H9 (cell line): ENCODE measurements at regions not wholly inside any gene's neighbourhood (a gene's known extent, or its start where the extent isn't known, plus 50 kb on each side); places are given as distances from the start of the nearest gene placed in this dataset.

Experiments used
- DNase-seq: peaks from one replicate; pipeline ENCODE4 v3.0.0-alpha.2; 2017
- H2AFZ ChIP-seq: one replicate; pipeline ENCODE4 v1.6.1; 2013; ENCODE audit warnings: mild to moderate bottlenecking, low read length, control low read depth, moderate library complexity
- H2AK5ac ChIP-seq: 2 replicates; pipeline ENCODE4 v1.6.1; 2013; ENCODE audit warnings: low read length, control low read depth, mixed read lengths; ENCODE audit not compliant: insufficient read length
- H2BK120ac ChIP-seq: one replicate; pipeline ENCODE4 v1.6.1; 2013; ENCODE audit warnings: low read depth, mild to moderate bottlenecking, low read length, control low read depth, inconsistent platforms; ENCODE audit not compliant: poor library complexity, severe bottlenecking
- H2BK12ac ChIP-seq: 2 replicates; pipeline ENCODE4 v1.6.1; 2013; ENCODE audit warnings: low read length, control low read depth, mixed read lengths, low read depth; ENCODE audit not compliant: insufficient read length
- H2BK15ac ChIP-seq: 2 replicates; pipeline ENCODE4 v1.6.1; 2013; ENCODE audit warnings: low read depth, low read length, control low read depth
- H2BK20ac ChIP-seq: one replicate; pipeline ENCODE4 v1.6.1; 2013; ENCODE audit warnings: low read depth, mild to moderate bottlenecking, low read length, control low read depth, inconsistent platforms; ENCODE audit not compliant: poor library complexity, severe bottlenecking
- H2BK5ac ChIP-seq: 2 replicates; pipeline ENCODE4 v1.6.1; 2013; ENCODE audit warnings: low read length, control low read depth, mixed read lengths; ENCODE audit not compliant: insufficient read length
- H3K14ac ChIP-seq: 2 replicates; pipeline ENCODE4 v1.6.1; 2013; ENCODE audit warnings: low read length, control low read depth; ENCODE audit not compliant: insufficient read depth
- H3K18ac ChIP-seq: 2 replicates; pipeline ENCODE4 v1.6.1; 2013; ENCODE audit warnings: low read depth, mild to moderate bottlenecking, mixed read lengths, low read length, control low read depth; ENCODE audit not compliant: insufficient read length
- H3K23ac ChIP-seq: 2 replicates; pipeline ENCODE4 v1.6.1; 2013; ENCODE audit warnings: low read length, control low read depth, mixed read lengths, low read depth; ENCODE audit not compliant: insufficient read length
- H3K23me2 ChIP-seq: 2 replicates; pipeline ENCODE4 v1.6.1; 2013; ENCODE audit warnings: low read depth, mild to moderate bottlenecking, mixed read lengths, low read length, control low read depth; ENCODE audit not compliant: insufficient read length, poor library complexity, severe bottlenecking
- H3K27ac ChIP-seq: 2 replicates; pipeline ENCODE4 v1.5.1; 2013; ENCODE audit warnings: low read length, control low read depth, mixed read lengths, low read depth; ENCODE audit not compliant: insufficient read length
- H3K27me3 ChIP-seq: 2 replicates; pipeline ENCODE4 v1.6.1; 2013; ENCODE audit warnings: low read length, control low read depth, inconsistent platforms; ENCODE audit not compliant: insufficient read depth
- H3K4ac ChIP-seq: 2 replicates; pipeline ENCODE4 v1.6.1; 2013; ENCODE audit warnings: low read depth, mild to moderate bottlenecking, control low read depth, inconsistent platforms, low read length, moderate library complexity
- H3K4me1 ChIP-seq: 2 replicates; pipeline ENCODE4 v1.6.1; 2013; ENCODE audit warnings: low read length, control low read depth, inconsistent platforms; ENCODE audit not compliant: insufficient read depth
- H3K4me2 ChIP-seq: 2 replicates; pipeline ENCODE4 v1.6.1; 2013; ENCODE audit warnings: low read length, control low read depth, mixed read lengths; ENCODE audit not compliant: insufficient read length, insufficient read depth
- H3K56ac ChIP-seq: 2 replicates; pipeline ENCODE4 v1.6.1; 2013; ENCODE audit warnings: low read depth, mild to moderate bottlenecking, mixed read lengths, low read length, control low read depth; ENCODE audit not compliant: insufficient read length
- H3K79me1 ChIP-seq: 2 replicates; pipeline ENCODE4 v1.6.1; 2013; ENCODE audit warnings: low read depth, mild to moderate bottlenecking, moderate library complexity, low read length, control low read depth, inconsistent platforms; ENCODE audit not compliant: insufficient read depth, poor library complexity, severe bottlenecking
- H3K79me2 ChIP-seq: 2 replicates; pipeline ENCODE4 v1.6.1; 2013; ENCODE audit warnings: low read length, control low read depth, inconsistent platforms; ENCODE audit not compliant: insufficient read depth
- H3K9ac ChIP-seq: 2 replicates; pipeline ENCODE4 v1.6.1; 2013; ENCODE audit warnings: low read length, control low read depth, mixed read lengths; ENCODE audit not compliant: insufficient read length; ENCODE audit errors: extremely low read depth
- H3K9me3 ChIP-seq: one replicate; pipeline ENCODE4 v1.6.1; 2013; ENCODE audit warnings: low read depth, low read length, inconsistent platforms; ENCODE audit not compliant: control insufficient read depth
- H3T11ph ChIP-seq: one replicate; pipeline ENCODE4 v1.6.1; 2013; ENCODE audit warnings: mild to moderate bottlenecking, low read length, control low read depth, inconsistent platforms
- H4K20me1 ChIP-seq: one replicate; pipeline ENCODE4 v1.6.1; 2013; ENCODE audit not compliant: control insufficient read depth, insufficient read length, insufficient read depth
- H4K5ac ChIP-seq: 2 replicates; pipeline ENCODE4 v1.6.1; 2013; ENCODE audit warnings: low read depth, mild to moderate bottlenecking, mixed read lengths, low read length, control low read depth; ENCODE audit not compliant: insufficient read length
- H4K8ac ChIP-seq: replicated peaks from 2 replicates; pipeline ENCODE4 v1.6.1; 2013; ENCODE audit warnings: low read length, control low read depth, mixed read lengths, low read depth; ENCODE audit not compliant: insufficient read length
- H4K91ac ChIP-seq: 2 replicates; pipeline ENCODE4 v1.6.1; 2013; ENCODE audit warnings: low read depth, mild to moderate bottlenecking, moderate library complexity, mixed read lengths, low read length, control low read depth; ENCODE audit not compliant: insufficient read length
- H3K27ac Mint-ChIP-seq, 3 experiments: 2 replicates in 2 of 3; 3 replicates in 1 of 3; pipeline ENCODE4 v1.8.0; 2020 to 2021; ENCODE audit warnings: mixed read lengths in 3 of 3, mild to moderate bottlenecking in 1 of 3, moderate library complexity in 1 of 3
- H3K27me3 Mint-ChIP-seq: 2 replicates; pipeline ENCODE4 v1.8.0; 2021; ENCODE audit warnings: low read depth, mild to moderate bottlenecking, moderate library complexity, mixed read lengths
- H3K36me3 Mint-ChIP-seq, 3 experiments: 2 replicates in 2 of 3; 3 replicates in 1 of 3; pipeline ENCODE4 v1.8.0; 2020 to 2021; ENCODE audit warnings: low read depth in 3 of 3, mixed read lengths in 3 of 3; ENCODE audit not compliant: insufficient read depth in 1 of 3
- H3K4me1 Mint-ChIP-seq, 2 experiments: 2 replicates each; pipeline ENCODE4 v1.8.0; 2020; ENCODE audit warnings: mixed read lengths in 2 of 2
- H3K4me3 Mint-ChIP-seq, 2 experiments: 2 replicates in 1 of 2; 3 replicates in 1 of 2; pipeline ENCODE4 v1.8.0; 2020 to 2021; ENCODE audit warnings: mild to moderate bottlenecking in 2 of 2, mixed read lengths in 2 of 2, moderate library complexity in 1 of 2
- H3K9me3 Mint-ChIP-seq, 2 experiments: 2 replicates in 1 of 2; 3 replicates in 1 of 2; pipeline ENCODE4 v1.8.0; 2020; ENCODE audit warnings: mild to moderate bottlenecking in 2 of 2, mixed read lengths in 2 of 2, moderate library complexity in 1 of 2
- WGBS: extraction: QIAGEN DNeasy Blood & Tissue Kit; methylation state at CpG from one replicate; pipeline ENCODE4 v1.1.7; 2013; ENCODE audit warnings: missing lambda C conversion rate, low lambda C conversion rate, mixed read lengths; ENCODE audit not compliant: insufficient read length; ENCODE audit errors: extremely low coverage; 5-methylcytosine and 5-hydroxymethylcytosine counted together
- TF ChIP-seq, protein P1 (sequence below): fragments of 200-600 bp; sonication (generic); conservative IDR thresholded peaks from 3 replicates; pipeline ENCODE4 v1.8.0; 2021; ENCODE audit warnings: antibody characterized with exemption, mild to moderate bottlenecking

DNA sequence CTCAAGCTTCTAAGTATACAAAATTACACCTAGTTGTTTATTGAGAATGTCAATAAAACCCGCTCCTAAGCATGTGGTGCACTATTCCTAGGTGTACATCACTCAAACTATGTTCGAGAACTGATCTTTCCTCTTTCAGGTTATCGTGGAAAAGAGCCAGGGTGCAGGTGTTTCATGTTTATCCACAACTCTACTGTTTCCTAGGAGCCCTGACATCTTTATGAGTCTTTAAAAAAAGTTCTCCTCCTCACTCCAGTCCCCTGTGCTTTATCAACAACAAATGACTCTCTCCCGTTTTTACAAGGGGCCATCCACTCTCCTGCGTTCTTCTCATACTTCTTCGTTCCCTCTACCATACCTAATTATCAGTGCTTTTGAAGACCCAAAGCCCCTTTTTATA is 78.8 kb upstream of the NFIL3 start:
- no peak overlapping the region for H3K4me3 Mint-ChIP-seq
- no peak overlapping the region for H3K9ac ChIP-seq
- H3K79me2 ChIP-seq: no peaks in the 10 kb centered on the region
- H2BK5ac ChIP-seq: no peak overlapping the region
- no peak overlapping the region for H3K4ac ChIP-seq
- WGBS: no CpG with 5 or more reads among the region's 6 CpGs
- H4K5ac ChIP-seq: no peak overlapping the region
- TF ChIP-seq, protein P1, sequence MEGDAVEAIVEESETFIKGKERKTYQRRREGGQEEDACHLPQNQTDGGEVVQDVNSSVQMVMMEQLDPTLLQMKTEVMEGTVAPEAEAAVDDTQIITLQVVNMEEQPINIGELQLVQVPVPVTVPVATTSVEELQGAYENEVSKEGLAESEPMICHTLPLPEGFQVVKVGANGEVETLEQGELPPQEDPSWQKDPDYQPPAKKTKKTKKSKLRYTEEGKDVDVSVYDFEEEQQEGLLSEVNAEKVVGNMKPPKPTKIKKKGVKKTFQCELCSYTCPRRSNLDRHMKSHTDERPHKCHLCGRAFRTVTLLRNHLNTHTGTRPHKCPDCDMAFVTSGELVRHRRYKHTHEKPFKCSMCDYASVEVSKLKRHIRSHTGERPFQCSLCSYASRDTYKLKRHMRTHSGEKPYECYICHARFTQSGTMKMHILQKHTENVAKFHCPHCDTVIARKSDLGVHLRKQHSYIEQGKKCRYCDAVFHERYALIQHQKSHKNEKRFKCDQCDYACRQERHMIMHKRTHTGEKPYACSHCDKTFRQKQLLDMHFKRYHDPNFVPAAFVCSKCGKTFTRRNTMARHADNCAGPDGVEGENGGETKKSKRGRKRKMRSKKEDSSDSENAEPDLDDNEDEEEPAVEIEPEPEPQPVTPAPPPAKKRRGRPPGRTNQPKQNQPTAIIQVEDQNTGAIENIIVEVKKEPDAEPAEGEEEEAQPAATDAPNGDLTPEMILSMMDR: no peak
- no peak overlapping the region for H3K27ac ChIP-seq
- no peak overlapping the region for H2BK20ac ChIP-seq
- no peak overlapping the region for H3K27ac Mint-ChIP-seq
- no peak overlapping the region for H2BK120ac ChIP-seq
- H3K18ac ChIP-seq: no peak overlapping the region
- no peaks in the 10 kb centered on the region for H3K79me1 ChIP-seq
- no peak overlapping the region for H2BK15ac ChIP-seq
- no peak overlapping the region for H4K91ac ChIP-seq
- DNase-seq: no peak
- no peaks in the 10 kb centered on the region for H3K27me3 Mint-ChIP-seq
- no peaks in the 10 kb centered on the region for H3K36me3 Mint-ChIP-seq
- no peaks in the 10 kb centered on the region for H4K20me1 ChIP-seq
- H2BK12ac ChIP-seq: no peak overlapping the region
- no peaks in the 10 kb centered on the region for H3K23me2 ChIP-seq
- H3K56ac ChIP-seq: no peak overlapping the region
- H3T11ph ChIP-seq: no peak overlapping the region
- no peaks in the 10 kb centered on the region; a peak in 1 of 5 replicates for H3K9me3 Mint-ChIP-seq
- H2AK5ac ChIP-seq: no peak overlapping the region
- H3K4me1 ChIP-seq: no peaks in the 10 kb centered on the region
- no peak overlapping the region for H3K4me2 ChIP-seq
- no peaks in the 10 kb centered on the region for H3K9me3 ChIP-seq
- H3K27me3 ChIP-seq: no peaks in the 10 kb centered on the region
- H2AFZ ChIP-seq: no peak overlapping the region
- no peak overlapping the region for H3K14ac ChIP-seq
- peaks cover 3 to 6% of the 10 kb centered on the region in 2 experiments; a peak in 3 of 4 replicates for H3K4me1 Mint-ChIP-seq
- no peak overlapping the region for H4K8ac ChIP-seq
- no peak overlapping the region for H3K23ac ChIP-seq
